Upper lobe of right lung (tissue), 1 donor: ENCODE measurements at regions not wholly inside any gene's neighbourhood (a gene's known extent, or its start where the extent isn't known, plus 50 kb on each side); places are given as distances from the start of the nearest gene placed in this dataset.

Source experiments
- ATAC-seq: fragments of 200-7000 bp; cut with Tn5 transposase; one replicate; pipeline ENCODE4 v1.9.1; 2020; ENCODE audit warnings: mild to moderate bottlenecking, moderate library complexity
- DNase-seq: peaks from one replicate; pipeline ENCODE4 v3.0.0-alpha.2; 2020
- H3K27ac ChIP-seq: fragments of 200-600 bp; one replicate; pipeline ENCODE4 v1.8.0; 2022
- H3K27me3 ChIP-seq: fragments of 200-600 bp; one replicate; pipeline ENCODE4 v1.8.0; 2022; ENCODE audit warnings: mild to moderate bottlenecking
- H3K36me3 ChIP-seq: fragments of 200-600 bp; one replicate; pipeline ENCODE4 v1.8.0; 2022
- H3K4me1 ChIP-seq: fragments of 200-600 bp; one replicate; pipeline ENCODE4 v1.8.0; 2022
- H3K4me3 ChIP-seq: fragments of 200-600 bp; one replicate; pipeline ENCODE4 v1.8.0; 2022; ENCODE audit warnings: mild to moderate bottlenecking
- H3K9me3 ChIP-seq: fragments of 200-600 bp; one replicate; pipeline ENCODE4 v1.8.0; 2022
- intact Hi-C: fragments of 100-400 bp; cut with DNase I; formaldehyde crosslinking; loops from one replicate; pipeline ENCODE4 v1.11.0; 2022
- TF ChIP-seq, protein P1 (sequence below): fragments of 200-600 bp; IDR thresholded peaks from one replicate; pipeline ENCODE4 v1.8.0; 2022; ENCODE audit warnings: antibody characterized with exemption
- donor health status: DM: no; HTN: yes; CAD: no; lungs with severe emphysema.

DNA sequence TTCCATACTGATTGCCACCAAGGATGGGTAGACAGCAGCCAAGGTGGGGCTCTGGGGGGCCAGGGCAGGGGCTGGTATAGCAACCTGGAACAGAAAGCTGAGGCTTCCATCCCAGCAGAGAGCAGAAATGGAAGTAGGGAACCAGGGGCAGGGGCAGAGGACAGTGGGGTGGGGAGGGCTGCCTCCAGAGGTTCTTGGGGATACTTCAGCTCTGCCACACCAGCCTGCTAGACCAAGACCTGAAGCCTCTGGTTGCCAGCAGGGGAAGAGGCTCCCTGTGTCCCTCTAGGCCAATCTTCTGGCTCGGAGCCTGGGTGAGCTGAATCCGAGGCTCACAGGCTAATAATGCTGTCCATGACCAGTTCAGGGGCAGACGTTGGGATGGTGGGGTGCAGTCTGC is 329.0 kb downstream of the DYSF start:
- H3K27ac ChIP-seq: no peak overlapping the region
- H3K4me1 ChIP-seq: no peaks in the 10 kb centered on the region
- no peaks in the 10 kb centered on the region for H3K27me3 ChIP-seq
- ATAC-seq: no peak
- no peak for DNase-seq
- no peaks in the 10 kb centered on the region for H3K36me3 ChIP-seq
- intact Hi-C loops: no loop called here
- TF ChIP-seq, protein P1, sequence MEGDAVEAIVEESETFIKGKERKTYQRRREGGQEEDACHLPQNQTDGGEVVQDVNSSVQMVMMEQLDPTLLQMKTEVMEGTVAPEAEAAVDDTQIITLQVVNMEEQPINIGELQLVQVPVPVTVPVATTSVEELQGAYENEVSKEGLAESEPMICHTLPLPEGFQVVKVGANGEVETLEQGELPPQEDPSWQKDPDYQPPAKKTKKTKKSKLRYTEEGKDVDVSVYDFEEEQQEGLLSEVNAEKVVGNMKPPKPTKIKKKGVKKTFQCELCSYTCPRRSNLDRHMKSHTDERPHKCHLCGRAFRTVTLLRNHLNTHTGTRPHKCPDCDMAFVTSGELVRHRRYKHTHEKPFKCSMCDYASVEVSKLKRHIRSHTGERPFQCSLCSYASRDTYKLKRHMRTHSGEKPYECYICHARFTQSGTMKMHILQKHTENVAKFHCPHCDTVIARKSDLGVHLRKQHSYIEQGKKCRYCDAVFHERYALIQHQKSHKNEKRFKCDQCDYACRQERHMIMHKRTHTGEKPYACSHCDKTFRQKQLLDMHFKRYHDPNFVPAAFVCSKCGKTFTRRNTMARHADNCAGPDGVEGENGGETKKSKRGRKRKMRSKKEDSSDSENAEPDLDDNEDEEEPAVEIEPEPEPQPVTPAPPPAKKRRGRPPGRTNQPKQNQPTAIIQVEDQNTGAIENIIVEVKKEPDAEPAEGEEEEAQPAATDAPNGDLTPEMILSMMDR: no peak
- H3K9me3 ChIP-seq: no peaks in the 10 kb centered on the region
- no peak overlapping the region for H3K4me3 ChIP-seq

DNA sequence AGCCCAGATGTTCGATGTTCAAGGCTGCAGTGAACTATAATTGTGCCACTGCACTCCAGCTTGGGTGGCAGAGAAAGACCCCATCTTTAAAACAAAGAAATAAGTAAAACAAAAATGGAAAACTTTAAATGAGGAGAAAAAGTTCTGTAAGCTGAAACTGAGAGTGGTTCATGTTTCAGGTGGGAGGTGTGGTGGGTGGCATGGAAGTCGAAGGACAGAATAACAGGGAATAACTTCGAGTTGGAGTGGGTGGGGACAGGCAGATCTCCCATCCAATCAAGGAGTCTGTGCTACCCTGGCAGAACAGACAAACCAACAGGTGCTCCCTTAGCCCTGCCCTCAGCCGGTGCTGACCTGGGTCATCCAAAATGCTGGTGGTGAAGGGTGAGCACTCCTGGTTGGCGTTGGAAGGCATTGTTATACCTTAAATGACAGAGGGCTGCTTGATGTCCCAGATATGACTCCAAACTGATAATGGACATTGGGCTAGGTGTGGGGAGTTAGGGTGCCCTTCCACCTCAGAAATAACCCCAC is 328.4 kb downstream of the DYSF start:
- no peaks in the 10 kb centered on the region for H3K36me3 ChIP-seq
- no peaks in the 10 kb centered on the region for H3K9me3 ChIP-seq
- no peaks in the 10 kb centered on the region for H3K4me1 ChIP-seq
- no peak overlapping the region for H3K4me3 ChIP-seq
- no peak for DNase-seq
- TF ChIP-seq, protein P1: no peak
- no peak for ATAC-seq
- H3K27ac ChIP-seq: no peak overlapping the region
- intact Hi-C loops: no loop called here
- H3K27me3 ChIP-seq: no peaks in the 10 kb centered on the region

DNA sequence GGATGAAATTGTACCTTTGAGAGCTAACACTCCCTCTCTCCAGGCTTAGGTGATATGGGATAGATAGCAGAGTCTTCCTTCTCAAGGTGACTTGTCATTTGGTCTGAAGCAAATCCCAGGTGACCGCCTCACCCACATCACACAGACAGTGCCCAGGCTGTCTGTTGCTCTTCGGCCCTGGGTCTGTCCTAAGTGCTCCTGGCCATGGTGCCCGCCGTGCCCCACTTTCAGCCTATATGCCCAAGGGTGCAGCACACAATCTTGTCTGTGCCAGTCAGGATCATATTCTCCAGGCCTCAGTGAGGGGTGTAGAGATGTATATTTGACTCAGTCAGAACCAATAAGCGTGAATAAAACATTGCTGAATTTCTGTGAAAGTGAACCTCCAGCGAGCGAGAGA is 326.8 kb downstream of the DYSF start:
- DNase-seq: no peak
- TF ChIP-seq, protein P1: no peak
- intact Hi-C loops: no loop called here
- H3K9me3 ChIP-seq: no peaks in the 10 kb centered on the region
- no peaks in the 10 kb centered on the region for H3K27me3 ChIP-seq
- no peak overlapping the region for H3K4me3 ChIP-seq
- no peaks in the 10 kb centered on the region for H3K36me3 ChIP-seq
- H3K4me1 ChIP-seq: no peaks in the 10 kb centered on the region
- ATAC-seq: no peak
- no peak overlapping the region for H3K27ac ChIP-seq

DNA sequence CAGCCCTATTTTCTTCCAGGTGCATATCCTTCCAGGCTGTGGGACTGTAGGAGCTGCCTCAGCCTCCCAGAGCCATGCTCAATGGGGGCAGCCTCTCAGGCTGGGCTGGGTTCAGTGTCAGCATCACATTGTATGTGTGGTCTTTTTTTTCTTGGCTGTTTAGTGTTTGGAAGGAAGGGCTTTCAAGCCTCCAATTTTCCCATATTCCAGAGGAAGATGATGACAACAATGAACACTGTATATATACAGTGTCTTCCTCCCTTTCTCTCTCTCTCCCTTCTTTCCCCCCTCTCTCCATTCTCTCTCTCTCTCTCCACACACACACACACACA is 326.4 kb downstream of the DYSF start:
- Histone ChIP-seq H3K4me3 (no peak overlapping the region), H3K27ac (no peak overlapping the region)
- TF ChIP-seq, protein P1: no peak

DNA sequence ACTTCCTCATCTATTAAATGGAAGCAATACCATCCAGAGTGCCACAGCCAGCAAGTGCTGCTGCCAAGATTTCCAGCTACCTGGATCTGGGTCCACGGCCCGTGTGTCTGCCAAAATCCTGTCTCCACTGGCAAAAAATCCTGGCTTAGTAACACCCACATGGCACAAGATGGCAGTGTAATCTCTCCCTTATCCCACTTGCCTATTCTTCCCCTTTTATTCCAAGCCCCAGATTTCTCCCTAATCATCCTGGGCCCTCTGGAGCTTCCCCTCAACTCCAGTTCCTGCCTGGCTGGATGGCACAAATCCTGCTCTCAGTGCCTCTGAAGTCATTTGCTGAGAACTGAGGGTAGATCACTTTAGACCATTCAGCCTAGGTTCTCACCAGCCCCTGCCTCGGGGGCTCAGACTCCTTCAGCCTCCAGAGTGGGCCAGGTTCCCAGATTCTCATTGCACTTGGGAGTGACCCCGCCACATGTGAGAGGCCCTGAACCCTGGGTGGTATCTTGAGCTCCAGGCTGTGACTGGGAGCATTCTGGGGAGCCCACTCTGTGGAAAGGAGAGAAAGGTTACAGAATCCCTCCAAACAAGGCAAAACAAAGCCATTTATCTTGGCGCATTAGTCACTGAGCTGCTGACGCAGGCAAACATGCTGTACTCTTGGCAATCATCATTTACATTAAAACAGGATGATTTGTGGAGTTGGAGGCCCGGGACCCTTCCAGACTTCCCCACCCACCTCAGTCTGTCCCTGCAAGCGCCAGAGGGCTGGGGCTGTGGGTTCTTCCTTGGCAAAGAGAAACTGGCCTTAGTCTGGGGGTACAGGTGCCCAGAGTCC is 325.8 kb downstream of the DYSF start:
- ATAC-seq (no peak), DNase-seq (no peak)
- TF ChIP-seq, protein P1: no peak
- Histone ChIP-seq H3K27me3 (no peaks in the 10 kb centered on the region), H3K36me3 (no peaks in the 10 kb centered on the region), H3K9me3 (no peaks in the 10 kb centered on the region), H3K27ac (no peak overlapping the region), H3K4me1 (no peaks in the 10 kb centered on the region), H3K4me3 (no peak overlapping the region)
- intact Hi-C loops: no loop called here

More for the DNA sequence above, 326.4 kb downstream of the DYSF start:
- H3K36me3 ChIP-seq: no peaks in the 10 kb centered on the region
- H3K4me1 ChIP-seq: no peaks in the 10 kb centered on the region
- H3K9me3 ChIP-seq: no peaks in the 10 kb centered on the region
- DNase-seq (no peak), ATAC-seq (no peak)
- intact Hi-C loops: no loop called here
- no peaks in the 10 kb centered on the region for H3K27me3 ChIP-seq
